Lower leg skin (tissue), 4 donors: ENCODE measurements at regions not wholly inside any gene's neighbourhood (a gene's known extent, or its start where the extent isn't known, plus 50 kb on each side); places are given as distances from the start of the nearest gene placed in this dataset.

Experiments
- DNase-seq, 2 donors: peaks; one replicate each; pipeline ENCODE4 v3.0.0-alpha.2; 2019; ENCODE audit warnings: low spot score in 2 of 2
- H3K4me3 ChIP-seq: fragments of 200-600 bp; sonication (generic); 2 replicates; pipeline ENCODE4 v1.5.1; 2017; ENCODE audit warnings: mild to moderate bottlenecking, low read depth; ENCODE audit not compliant: poor library complexity, severe bottlenecking
- CTCF ChIP-seq, 3 donors: fragments of 450-650 bp; IDR thresholded peaks; one replicate each; pipeline ENCODE4 v1.5.1; 2016; ENCODE audit warnings: antibody characterized with exemption in 3 of 3, mild to moderate bottlenecking in 3 of 3, moderate library complexity in 2 of 3
- POLR2A ChIP-seq, 2 donors: fragments of 450-650 bp; IDR thresholded peaks; one replicate each; pipeline ENCODE4 v1.6.1; 2016 to 2017; ENCODE audit warnings: antibody characterized with exemption in 2 of 2, mild to moderate bottlenecking in 1 of 2, moderate library complexity in 1 of 2
- WGBS, 2 donors: methylation state at CpG; one replicate each; pipeline ENCODE4 v1.1.5; 2018; 5-methylcytosine and 5-hydroxymethylcytosine counted together
- intact Hi-C: fragments of 100-400 bp; cut with DNase I; formaldehyde crosslinking; loops from one replicate; pipeline ENCODE4 v1.15.0; 2023; ENCODE audit warnings: low total_unique reads

DNA sequence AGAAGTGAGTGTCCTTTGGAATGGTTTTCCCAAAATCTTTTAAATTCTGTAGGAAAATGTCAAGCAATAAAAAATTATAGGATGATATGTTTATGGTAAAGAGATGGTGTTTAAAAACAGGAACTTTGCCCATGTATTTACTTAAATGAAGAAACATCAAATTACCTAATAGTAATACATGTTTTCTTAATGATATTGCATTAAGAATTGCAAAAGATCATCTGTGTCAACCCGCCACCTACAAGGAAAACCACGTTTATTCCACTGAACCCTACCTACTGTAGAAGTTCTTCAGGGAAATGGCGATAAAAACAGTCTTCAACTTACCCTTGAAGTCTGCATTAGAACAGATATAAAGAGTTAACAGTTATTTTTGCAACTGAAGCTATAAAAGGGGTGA, 67.2 kb upstream of the NDP start:
- intact Hi-C loops: no loop called here
- DNase-seq: no peak
- no peak for TF ChIP-seq CTCF (IDR thresholded peaks at IDR 0.05)
- TF ChIP-seq POLR2A (IDR thresholded peaks at IDR 0.05): no peak
- WGBS, 2 donors: 73 to 87% methylated on average over 3 of the region's 3 CpGs
- H3K4me3 ChIP-seq: no peak overlapping the region

- no peak overlapping the region for H3K4me3 ChIP-seq
- intact Hi-C loops: no loop called here
- no peak for TF ChIP-seq CTCF (IDR thresholded peaks at IDR 0.05)
- no peak for TF ChIP-seq POLR2A (IDR thresholded peaks at IDR 0.05)
- DNase-seq: no peak
- WGBS, 2 donors: 45 to 47% methylated on average over 1 of the region's 1 CpG
Measured at GRCh38 chrX:44039556-44039955, 66.4 kb upstream of the NDP start.

GRCh38 chrX:44036336-44036735, 63.1 kb upstream of the NDP start:
- intact Hi-C loops: no loop called here
- H3K4me3 ChIP-seq: no peak overlapping the region
- 38 to 42% methylated on average over 3 of the region's 3 CpGs for WGBS, 2 donors
- no peak for TF ChIP-seq CTCF (IDR thresholded peaks at IDR 0.05)
- TF ChIP-seq POLR2A (IDR thresholded peaks at IDR 0.05): no peak
- DNase-seq: no peak

DNA sequence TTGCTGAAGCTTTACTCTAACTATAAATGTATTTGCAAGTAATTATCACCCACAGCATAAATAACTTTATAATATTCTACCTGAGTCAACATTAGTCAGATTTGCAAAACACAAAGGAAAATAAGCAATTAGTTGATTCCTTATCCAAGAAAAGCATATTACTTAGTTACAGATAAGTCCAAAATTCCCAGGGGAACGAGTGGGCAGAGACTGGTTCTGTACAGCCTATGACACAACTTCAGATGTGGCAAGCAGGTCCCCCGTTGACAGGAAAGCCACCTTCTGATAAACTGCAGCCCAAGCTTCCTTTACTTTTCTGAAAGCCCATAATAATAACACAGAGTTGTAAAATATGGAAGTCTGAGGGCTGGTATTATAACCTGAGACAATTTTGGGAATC, 62.4 kb upstream of the NDP start:
- no peak for DNase-seq
- H3K4me3 ChIP-seq: no peak overlapping the region
- intact Hi-C loops: no loop called here
- TF ChIP-seq POLR2A (IDR thresholded peaks at IDR 0.05) (no peak), CTCF (IDR thresholded peaks at IDR 0.05) (no peak)
- WGBS, 2 donors: 25 to 33% methylated on average over 2 of the region's 2 CpGs

- intact Hi-C loops: no loop called here
Measured at GRCh38 chrX:44032479-44032878, 59.3 kb upstream of the NDP start.

More at GRCh38 chrX:44032479-44032878, 59.3 kb upstream of the NDP start:
- no peak for TF ChIP-seq POLR2A (IDR thresholded peaks at IDR 0.05)
- TF ChIP-seq CTCF (IDR thresholded peaks at IDR 0.05): no peak
- no peak overlapping the region for H3K4me3 ChIP-seq
- WGBS, 2 donors: 55 to 64% methylated on average over 2 of the region's 2 CpGs
- DNase-seq: no peak
